ENCODE measurements at regions not wholly inside any gene's neighbourhood (a gene's known extent, or its start where the extent isn't known, plus 50 kb on each side); places are given as distances from the start of the nearest gene placed in this dataset.

- no peaks in the 10 kb centered on the region for H3K27me3 ChIP-seq (ENCODE audit: control insufficient read depth in 4 of 4, insufficient read depth in 4 of 4, low read length in 3 of 4)
- no peak for TF ChIP-seq RXRA (IDR thresholded peaks at IDR 0.05)
- no peak for TF ChIP-seq REST (IDR thresholded peaks at IDR 0.05)
- TF ChIP-seq SP1 (IDR thresholded peaks at IDR 0.05), result no peak
- no peak for TF ChIP-seq CTCF (IDR thresholded peaks at IDR 0.05; ENCODE audit: low read depth, low read length, missing input control)
- TF ChIP-seq RAD21 (IDR thresholded peaks at IDR 0.05), result no peak
- no peak for TF ChIP-seq YY1 (IDR thresholded peaks at IDR 0.05)
- no peak for TF ChIP-seq TAF1 (conservative IDR thresholded peaks at IDR 0.05)
- H3K4me1 ChIP-seq (ENCODE audit: control insufficient read depth in 4 of 4, insufficient read depth in 4 of 4, low read length in 3 of 4), result no peaks in the 10 kb centered on the region
- H3K36me3 ChIP-seq (ENCODE audit: control insufficient read depth in 4 of 4, insufficient read depth in 3 of 4, low read depth in 1 of 4, low read length in 3 of 4), result no peaks in the 10 kb centered on the region
- no peak overlapping the region for H3K9ac ChIP-seq (ENCODE audit: low read depth in 1 of 2, low read length in 2 of 2)
- no peak overlapping the region for H3K27ac ChIP-seq (ENCODE audit: low read depth in 1 of 2, low read length in 2 of 2)
- peaks cover 0 to 8% (median 4%) of the 10 kb centered on the region in 4 donors for H3K9me3 ChIP-seq (ENCODE audit: control insufficient read depth in 4 of 4, low read length in 3 of 4)
- DNase-seq (ENCODE audit: low spot score), result no peak
- WGBS, result 0% methylated on average over 1 of the region's 1 CpG
- no peak overlapping the region for H3K4me3 ChIP-seq (ENCODE audit: low read depth in 1 of 3, low read length in 3 of 3)
These were observed 158.0 kb upstream of the HNMT start for GRCh38 chr2:137806068-137806805.

- Histone ChIP-seq H3K36me3 (ENCODE audit: control insufficient read depth in 4 of 4, insufficient read depth in 3 of 4, low read depth in 1 of 4, low read length in 3 of 4) (no peaks in the 10 kb centered on the region), H3K27ac (ENCODE audit: low read depth in 1 of 2, low read length in 2 of 2) (no peak overlapping the region), H3K9me3 (ENCODE audit: control insufficient read depth in 4 of 4, low read length in 3 of 4) (peaks cover 0 to 3% (median 0%) of the 10 kb centered on the region in 4 donors), H3K4me3 (ENCODE audit: low read depth in 1 of 3, low read length in 3 of 3) (no peak overlapping the region), H3K27me3 (ENCODE audit: control insufficient read depth in 4 of 4, insufficient read depth in 4 of 4, low read length in 3 of 4) (no peaks in the 10 kb centered on the region), H3K4me1 (ENCODE audit: control insufficient read depth in 4 of 4, insufficient read depth in 4 of 4, low read length in 3 of 4) (no peaks in the 10 kb centered on the region), H3K9ac (ENCODE audit: low read depth in 1 of 2, low read length in 2 of 2) (no peak overlapping the region)
- TF ChIP-seq NR2F2 (IDR thresholded peaks at IDR 0.05), result no peak
- TF ChIP-seq REST (IDR thresholded peaks at IDR 0.05), result no peak
- no peak for TF ChIP-seq ZBTB33 (IDR thresholded peaks at IDR 0.05)
- no peak for TF ChIP-seq YY1 (IDR thresholded peaks at IDR 0.05)
- TF ChIP-seq EGR1 (IDR thresholded peaks at IDR 0.05; ENCODE audit: low read depth in 2 of 2), result no peak
- TF ChIP-seq CTCF (IDR thresholded peaks at IDR 0.05; ENCODE audit: low read depth, low read length, missing input control), result no peak
- no peak for DNase-seq (ENCODE audit: low spot score)
- 94% methylated on average over 1 of the region's 1 CpG for WGBS
These were observed 155.0 kb upstream of the HNMT start for GRCh38 chr2:137809252-137809651.
